CD14-positive monocyte (primary cell): ENCODE measurements at regions not wholly inside any gene's neighbourhood (a gene's known extent, or its start where the extent isn't known, plus 50 kb on each side); places are given as distances from the start of the nearest gene placed in this dataset.

Experiments
- DNase-seq, 3 donors: peaks; one replicate each; pipeline ENCODE4 v3.0.0-alpha.2; 2011 to 2022
- H2AFZ ChIP-seq: 2 replicates; pipeline ENCODE4 v1.6.0; 2012; ENCODE audit warnings: mild to moderate bottlenecking, low read depth, low read length, inconsistent platforms; ENCODE audit not compliant: insufficient read depth, poor library complexity, severe bottlenecking
- H3K27ac ChIP-seq, 2 donors: 1 replicate in 1 of 2; 2 replicates in 1 of 2; pipeline ENCODE4 v1.5.1; 2012 to 2013; ENCODE audit warnings: low read length in 2 of 2, control low read depth in 1 of 2, inconsistent platforms in 1 of 2, low read depth in 1 of 2, mild to moderate bottlenecking in 1 of 2
- H3K27me3 ChIP-seq, 2 donors: one replicate each; pipeline versions ENCODE4 v1.6.0 to v1.6.1; 2011 to 2013; ENCODE audit warnings: low read length in 2 of 2; ENCODE audit not compliant: control insufficient read depth in 2 of 2, insufficient read depth in 2 of 2
- H3K36me3 ChIP-seq, 2 donors: replicated peaks in 1 of 2; 1 replicate in 1 of 2; 2 replicates in 1 of 2; pipeline versions ENCODE4 v1.5.1 to v1.6.1; 2012 to 2013; ENCODE audit warnings: low read length in 2 of 2, control low read depth in 1 of 2, inconsistent platforms in 1 of 2, mild to moderate bottlenecking in 1 of 2; ENCODE audit not compliant: insufficient read depth in 2 of 2, control insufficient read depth in 1 of 2
- H3K4me1 ChIP-seq, 2 donors: 1 replicate in 1 of 2; 2 replicates in 1 of 2; pipeline versions ENCODE4 v1.5.1 to v1.6.1; 2012 to 2013; ENCODE audit warnings: low read length in 2 of 2, control low read depth in 1 of 2, inconsistent platforms in 1 of 2, mild to moderate bottlenecking in 1 of 2, moderate library complexity in 1 of 2; ENCODE audit not compliant: insufficient read depth in 2 of 2, control insufficient read depth in 1 of 2
- H3K4me2 ChIP-seq: replicated peaks from 2 replicates; pipeline ENCODE3; 2012; ENCODE audit warnings: low read length, moderate library complexity, mild to moderate bottlenecking; ENCODE audit not compliant: poor library complexity, severe bottlenecking; ENCODE audit errors: extremely low read depth
- H3K4me3 ChIP-seq, 3 experiments: fragments of 200-600 bp in 1 of 3; sonication (generic) in 1 of 3; replicated peaks in 1 of 3; 1 replicate in 2 of 3; 2 replicates in 1 of 3; pipeline ENCODE4 v1.5.1; 2011 to 2013; ENCODE audit warnings: low read length in 3 of 3, mild to moderate bottlenecking in 3 of 3, control low read depth in 2 of 3, low read depth in 2 of 3, inconsistent platforms in 1 of 3, moderate library complexity in 1 of 3
- H3K79me2 ChIP-seq: 2 replicates; pipeline ENCODE4 v1.6.0; 2012; ENCODE audit warnings: mild to moderate bottlenecking, control low read depth, inconsistent platforms, low read length, moderate library complexity; ENCODE audit not compliant: insufficient read depth
- H3K9ac ChIP-seq: 2 replicates; pipeline ENCODE4 v1.6.0; 2017; ENCODE audit warnings: low read length, mild to moderate bottlenecking; ENCODE audit not compliant: insufficient read depth, poor library complexity, severe bottlenecking
- H3K9me3 ChIP-seq, 2 donors: replicated peaks in 1 of 2; 1 replicate in 1 of 2; 2 replicates in 1 of 2; pipeline versions ENCODE4 v1.5.1 to v1.6.1; 2012 to 2013; ENCODE audit warnings: low read length in 2 of 2, control low read depth in 1 of 2; ENCODE audit not compliant: control insufficient read depth in 1 of 2, insufficient read depth in 1 of 2
- H4K20me1 ChIP-seq: 2 replicates; pipeline ENCODE4 v1.6.0; 2012; ENCODE audit warnings: mild to moderate bottlenecking, low read length, control low read depth, moderate library complexity; ENCODE audit not compliant: insufficient read depth
- H3K27ac Mint-ChIP-seq, 7 donors: one replicate each; pipeline ENCODE4 v1.8.0; 2020; ENCODE audit warnings: mild to moderate bottlenecking in 7 of 7, mixed read lengths in 7 of 7, moderate library complexity in 6 of 7, inconsistent platforms in 2 of 7
- H3K27me3 Mint-ChIP-seq, 3 donors: one replicate each; pipeline ENCODE4 v1.8.0; 2021 to 2022; ENCODE audit warnings: low read depth in 3 of 3, mild to moderate bottlenecking in 3 of 3, mixed read lengths in 3 of 3, moderate library complexity in 3 of 3, inconsistent platforms in 1 of 3
- H3K36me3 Mint-ChIP-seq, 2 donors: one replicate each; pipeline ENCODE4 v1.8.0; 2020; ENCODE audit warnings: mixed read lengths in 2 of 2, inconsistent platforms in 1 of 2, mild to moderate bottlenecking in 1 of 2
- H3K4me1 Mint-ChIP-seq: one replicate; pipeline ENCODE4 v1.8.0; 2020; ENCODE audit warnings: mild to moderate bottlenecking, mixed read lengths
- H3K4me3 Mint-ChIP-seq, 2 donors: one replicate each; pipeline ENCODE4 v1.8.0; 2020; ENCODE audit warnings: mild to moderate bottlenecking in 2 of 2, mixed read lengths in 2 of 2, moderate library complexity in 1 of 2
- H3K9me3 Mint-ChIP-seq, 7 donors: one replicate each; pipeline ENCODE4 v1.8.0; 2020 to 2022; ENCODE audit warnings: mixed read lengths in 7 of 7, mild to moderate bottlenecking in 6 of 7, moderate library complexity in 6 of 7, inconsistent platforms in 2 of 7
- CTCF ChIP-seq: fragments of 200-600 bp; IDR thresholded peaks from one replicate; pipeline ENCODE4 v1.8.0; 2022; ENCODE audit warnings: antibody characterized with exemption, mild to moderate bottlenecking
- WGBS: methylation state at CpG from one replicate; pipeline ENCODE4 v1.1.5; 2013; ENCODE audit warnings: missing lambda C conversion rate; ENCODE audit not compliant: insufficient coverage; 5-methylcytosine and 5-hydroxymethylcytosine counted together
- intact Hi-C, 2 donors: fragments of 100-400 bp; cut with micrococcal nuclease; formaldehyde crosslinking; loops; one replicate each; pipeline versions ENCODE4 v1.15.0 to v1.15.1; 2023

GRCh38 chr4:62344915-62345314, 1144.8 kb downstream of the ADGRL3 start:
- intact Hi-C loops, result no loop called here
- peaks cover 14 to 15% of the 10 kb centered on the region in 2 donors for H3K9me3 ChIP-seq
- H3K36me3 ChIP-seq, result no peaks in the 10 kb centered on the region
- H3K4me1 Mint-ChIP-seq, result no peaks in the 10 kb centered on the region
- no peak overlapping the region for H3K4me3 ChIP-seq
- no peak for TF ChIP-seq CTCF
- no peaks in the 10 kb centered on the region for H3K79me2 ChIP-seq
- H3K4me1 ChIP-seq, result no peaks in the 10 kb centered on the region
- no peak overlapping the region for H3K4me3 Mint-ChIP-seq
- DNase-seq, result no peak
- no peaks in the 10 kb centered on the region for H4K20me1 ChIP-seq
- WGBS, result 100% methylated on average over 3 of the region's 4 CpGs
- no peaks in the 10 kb centered on the region for H3K27me3 ChIP-seq
- no peak overlapping the region for H3K9ac ChIP-seq
- no peak overlapping the region for H2AFZ ChIP-seq
- H3K9me3 Mint-ChIP-seq, result peaks cover under 1 to 11% (median 8%) of the 10 kb centered on the region in 7 donors
- H3K27ac Mint-ChIP-seq, result no peak overlapping the region
- peaks cover 0 to 2% (median 0%) of the 10 kb centered on the region in 3 donors for H3K27me3 Mint-ChIP-seq
- H3K4me2 ChIP-seq, result no peak overlapping the region
- no peak overlapping the region for H3K27ac ChIP-seq
- H3K36me3 Mint-ChIP-seq, result no peaks in the 10 kb centered on the region

- H3K36me3 Mint-ChIP-seq, result no peaks in the 10 kb centered on the region
- H3K4me1 ChIP-seq, result no peaks in the 10 kb centered on the region
- no peak overlapping the region for H3K4me3 Mint-ChIP-seq
- no peak overlapping the region for H2AFZ ChIP-seq
- no peak overlapping the region for H3K4me3 ChIP-seq
- no peak for DNase-seq
- peaks cover 0 to 2% (median 0%) of the 10 kb centered on the region in 3 donors for H3K27me3 Mint-ChIP-seq
- peaks cover 14 to 15% of the 10 kb centered on the region in 2 donors for H3K9me3 ChIP-seq
- peaks cover 2 to 13% (median 10%) of the 10 kb centered on the region in 7 donors for H3K9me3 Mint-ChIP-seq
- WGBS, result 79% methylated on average over 4 of the region's 4 CpGs
- no peaks in the 10 kb centered on the region for H3K79me2 ChIP-seq
- no peak overlapping the region for H3K27ac Mint-ChIP-seq
- no peak overlapping the region for H3K4me2 ChIP-seq
- H3K27ac ChIP-seq, result no peak overlapping the region
- no peaks in the 10 kb centered on the region for H3K36me3 ChIP-seq
- no peaks in the 10 kb centered on the region for H3K27me3 ChIP-seq
- H3K9ac ChIP-seq, result no peak overlapping the region
- H3K4me1 Mint-ChIP-seq, result no peaks in the 10 kb centered on the region
- intact Hi-C loops, result no loop called here
- TF ChIP-seq CTCF, result no peak
- H4K20me1 ChIP-seq, result no peaks in the 10 kb centered on the region
These were observed 1144.3 kb downstream of the ADGRL3 start for GRCh38 chr4:62344474-62344873.
